ENCODE measurements at regions not wholly inside any gene's neighbourhood (a gene's known extent, or its start where the extent isn't known, plus 50 kb on each side); places are given as distances from the start of the nearest gene placed in this dataset.
A peak's percentile ranks its signal among the peaks of the same experiment; 100 is the strongest.

- no peak for DNase-seq
Observed at GRCh38 chr11:59302991-59303390, 55.7 kb upstream of the OR5AN1 start.

GRCh38 chr11:59295435-59295834 is 63.3 kb upstream of the OR5AN1 start:
- no peak for DNase-seq

GRCh38 chr11:59292611-59293010 is 66.1 kb upstream of the OR5AN1 start:
- DNase-seq: no peak

GRCh38 chr11:59291228-59291627 is 67.5 kb upstream of the OR5AN1 start:
- DNase-seq: no peak

- no peak for DNase-seq
Observed at GRCh38 chr11:59289356-59290181, 69.1 kb upstream of the OR5AN1 start.

- DNase-seq: no peak
Observed at GRCh38 chr11:59285716-59286260, 72.9 kb upstream of the OR5AN1 start.

GRCh38 chr11:59284773-59285129 is 72.0 kb upstream of the MPEG1 start:
- no peak for DNase-seq

GRCh38 chr11:59283825-59284772 is 71.4 kb upstream of the MPEG1 start:
- peak; percentile 1 to 12 for DNase-seq

- DNase-seq: no peak
Observed at GRCh38 chr11:59283311-59283710, 70.6 kb upstream of the MPEG1 start.

- no peak for DNase-seq
Observed at GRCh38 chr11:59281177-59281576, 68.5 kb upstream of the MPEG1 start.

- DNase-seq: no peak
Observed at GRCh38 chr11:59273373-59273841, 60.7 kb upstream of the MPEG1 start.

- no peak for DNase-seq
Observed at GRCh38 chr11:59272771-59273372, 60.1 kb upstream of the MPEG1 start.

GRCh38 chr11:59271811-59272327 is 59.1 kb upstream of the MPEG1 start:
- no peak for DNase-seq

- DNase-seq: no peak
Observed at GRCh38 chr11:59271247-59271755, 58.6 kb upstream of the MPEG1 start.

- DNase-seq: no peak
Observed at GRCh38 chr11:59267736-59268475, 55.2 kb upstream of the MPEG1 start.

- DNase-seq: no peak
Observed at GRCh38 chr11:59267196-59267595, 54.5 kb upstream of the MPEG1 start.

GRCh38 chr11:59266491-59266890 is 53.8 kb upstream of the MPEG1 start:
- DNase-seq: no peak

- no peak for DNase-seq
Observed at GRCh38 chr11:59265735-59266134, 53.0 kb upstream of the MPEG1 start.

GRCh38 chr11:59264736-59265135 is 52.0 kb upstream of the MPEG1 start:
- no peak for DNase-seq

- DNase-seq: no peak
Observed at GRCh38 chr11:59263225-59263894, 50.6 kb upstream of the MPEG1 start.

Data from NCI-H2081 (cell line).